ENCODE measurements at regions not wholly inside any gene's neighbourhood (a gene's known extent, or its start where the extent isn't known, plus 50 kb on each side); places are given as distances from the start of the nearest gene placed in this dataset.

DNA sequence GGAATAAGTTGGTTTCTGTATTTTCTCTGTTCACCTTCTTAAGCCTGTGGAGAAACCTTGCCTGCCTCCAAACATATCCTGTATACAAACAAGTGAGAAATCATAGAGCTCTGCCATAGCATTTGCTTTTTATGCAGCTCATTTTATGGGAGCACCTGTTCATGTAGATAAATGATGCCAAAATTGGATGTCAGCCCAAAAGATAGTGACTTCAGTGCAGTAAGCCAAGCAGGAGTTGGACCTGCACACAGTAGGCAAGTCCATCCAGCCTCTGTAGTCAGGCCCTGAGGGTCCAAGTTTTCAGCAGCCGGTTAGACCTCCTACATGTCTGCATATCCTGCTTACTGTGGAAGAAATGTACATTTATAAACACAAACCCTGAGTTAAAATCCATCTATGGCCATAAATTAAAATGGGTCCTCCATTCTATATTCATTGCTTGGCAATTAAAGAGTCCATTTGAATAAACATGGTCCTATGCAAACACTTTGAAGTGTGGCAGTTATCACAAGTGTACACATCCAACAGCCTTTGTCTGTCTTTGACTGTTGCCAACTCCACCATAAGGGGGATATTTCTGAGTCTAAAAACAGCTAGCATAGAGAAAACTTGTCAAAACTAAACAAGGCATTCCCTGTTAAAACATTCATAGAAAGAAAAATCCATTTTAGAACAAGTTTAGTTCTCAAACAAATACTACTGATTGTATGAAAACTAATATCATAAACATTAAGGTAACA, 847.8 kb downstream of the RPS29 start:
- no peak for TF ChIP-seq POLR2A (IDR thresholded peaks at IDR 0.05)
- TF ChIP-seq, protein P1, sequence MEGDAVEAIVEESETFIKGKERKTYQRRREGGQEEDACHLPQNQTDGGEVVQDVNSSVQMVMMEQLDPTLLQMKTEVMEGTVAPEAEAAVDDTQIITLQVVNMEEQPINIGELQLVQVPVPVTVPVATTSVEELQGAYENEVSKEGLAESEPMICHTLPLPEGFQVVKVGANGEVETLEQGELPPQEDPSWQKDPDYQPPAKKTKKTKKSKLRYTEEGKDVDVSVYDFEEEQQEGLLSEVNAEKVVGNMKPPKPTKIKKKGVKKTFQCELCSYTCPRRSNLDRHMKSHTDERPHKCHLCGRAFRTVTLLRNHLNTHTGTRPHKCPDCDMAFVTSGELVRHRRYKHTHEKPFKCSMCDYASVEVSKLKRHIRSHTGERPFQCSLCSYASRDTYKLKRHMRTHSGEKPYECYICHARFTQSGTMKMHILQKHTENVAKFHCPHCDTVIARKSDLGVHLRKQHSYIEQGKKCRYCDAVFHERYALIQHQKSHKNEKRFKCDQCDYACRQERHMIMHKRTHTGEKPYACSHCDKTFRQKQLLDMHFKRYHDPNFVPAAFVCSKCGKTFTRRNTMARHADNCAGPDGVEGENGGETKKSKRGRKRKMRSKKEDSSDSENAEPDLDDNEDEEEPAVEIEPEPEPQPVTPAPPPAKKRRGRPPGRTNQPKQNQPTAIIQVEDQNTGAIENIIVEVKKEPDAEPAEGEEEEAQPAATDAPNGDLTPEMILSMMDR (IDR thresholded peaks at IDR 0.05): no peak
